ENCODE measurements at regions not wholly inside any gene's neighbourhood (a gene's known extent, or its start where the extent isn't known, plus 50 kb on each side); places are given as distances from the start of the nearest gene placed in this dataset.
"Not testable (repeated sequence)": the region's sequence is repeated elsewhere in the genome, so short reads cannot be mapped to it uniquely, and the experiment has no call there.

DNA sequence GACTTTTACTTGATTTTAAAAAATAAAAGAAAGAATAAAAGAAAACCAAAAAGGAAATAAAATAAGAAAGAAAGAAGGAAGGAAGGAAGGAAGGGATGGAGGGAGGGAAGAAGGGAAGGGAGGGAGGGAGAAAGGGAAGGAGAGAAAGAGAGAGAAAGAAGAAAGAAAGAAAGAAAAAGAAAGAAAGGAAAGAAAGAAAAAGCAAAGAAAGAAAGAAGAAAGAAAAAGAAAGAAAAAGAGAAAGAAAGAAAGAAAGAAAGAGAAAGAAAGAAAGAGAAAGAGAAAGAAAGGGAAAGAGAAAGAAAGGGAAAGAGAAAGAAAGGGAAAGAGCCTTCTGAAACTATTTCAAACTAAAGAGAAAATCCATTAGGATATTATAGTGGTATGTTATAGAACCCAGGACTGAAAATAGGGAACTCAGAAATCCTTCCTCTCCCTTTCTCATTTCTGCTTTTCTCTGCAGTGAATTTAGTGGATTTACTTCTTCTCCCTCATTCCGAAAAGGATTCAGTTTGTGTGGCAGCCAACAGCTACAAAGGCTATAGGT is 414.7 kb upstream of the CCNG1 start:
- ATAC-seq: no peak

DNA sequence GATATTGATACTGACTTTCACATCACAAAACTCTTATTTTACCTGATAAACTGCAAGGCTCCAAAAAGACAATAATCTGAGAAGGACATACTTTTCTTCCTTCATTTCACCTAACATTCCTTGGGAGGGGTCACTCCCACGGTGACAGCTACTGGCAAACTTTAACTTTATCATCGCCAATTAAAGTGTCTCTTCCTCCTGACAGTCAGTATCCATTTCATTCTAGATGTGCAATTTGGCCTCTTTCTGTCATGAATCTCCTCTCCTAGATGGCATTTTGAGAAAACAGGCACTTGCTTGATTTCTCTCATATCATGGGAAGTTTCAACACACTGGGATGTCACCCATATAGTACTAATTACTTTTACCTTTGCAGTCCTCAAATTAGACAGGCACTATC is 413.5 kb upstream of the CCNG1 start:
- no peak for ATAC-seq

DNA sequence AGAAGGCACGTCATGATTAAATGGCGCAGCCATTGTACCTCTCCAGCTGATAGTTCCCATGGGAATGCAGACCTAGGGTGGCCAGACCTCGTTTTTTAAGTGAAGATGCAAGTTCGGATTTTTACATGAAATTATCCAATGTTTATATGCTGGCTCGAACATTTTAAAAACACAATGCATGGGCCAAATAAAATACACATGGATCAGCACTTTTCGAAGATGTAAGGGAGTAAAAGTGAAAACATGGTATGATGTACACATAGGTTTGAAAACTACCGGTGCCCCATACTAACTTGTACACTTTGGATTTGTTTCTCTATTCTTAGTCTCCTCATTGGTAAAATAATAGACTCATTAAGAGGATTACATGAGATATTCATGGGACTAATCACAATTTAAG is 412.5 kb upstream of the CCNG1 start:
- ATAC-seq: no peak

DNA sequence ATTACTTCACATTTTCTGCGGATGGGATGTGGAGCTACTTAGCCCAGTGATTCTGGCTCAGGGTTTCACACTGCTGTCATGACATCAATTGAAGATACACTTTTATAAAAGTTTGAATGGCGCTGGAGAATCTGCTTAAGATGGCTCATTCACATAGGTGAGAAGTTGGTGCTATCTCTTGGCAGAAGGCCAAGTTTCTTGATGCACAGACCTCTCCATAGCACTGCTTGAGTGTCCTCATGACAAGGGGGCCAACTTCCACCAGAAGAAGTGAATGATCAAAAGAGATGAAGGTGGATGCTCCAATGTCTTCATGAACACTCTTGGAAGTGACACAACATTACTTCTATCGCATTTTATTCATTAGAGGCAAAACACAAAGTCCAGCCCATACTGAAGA is 403.7 kb upstream of the CCNG1 start:
- ATAC-seq: no peak

DNA sequence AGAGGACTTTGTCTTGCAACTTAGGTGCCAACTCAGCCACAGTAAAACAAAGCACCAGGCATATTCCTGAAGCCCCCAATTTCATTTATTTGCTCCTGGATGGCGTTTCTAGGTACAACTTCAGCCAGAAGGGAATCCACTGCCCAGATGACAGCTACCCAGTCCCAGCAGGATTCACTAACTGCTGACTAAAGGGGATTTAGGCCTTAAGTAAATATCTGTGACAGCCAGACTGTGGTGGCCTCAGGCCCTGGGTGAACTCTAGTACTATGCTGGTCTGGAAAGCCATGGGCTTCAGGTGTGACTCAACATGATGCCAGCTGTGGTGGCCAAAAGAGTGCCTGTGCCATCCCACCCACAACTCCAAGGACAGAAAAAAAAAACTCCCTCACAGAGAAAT is 396.1 kb upstream of the CCNG1 start:
- no peak for ATAC-seq

DNA sequence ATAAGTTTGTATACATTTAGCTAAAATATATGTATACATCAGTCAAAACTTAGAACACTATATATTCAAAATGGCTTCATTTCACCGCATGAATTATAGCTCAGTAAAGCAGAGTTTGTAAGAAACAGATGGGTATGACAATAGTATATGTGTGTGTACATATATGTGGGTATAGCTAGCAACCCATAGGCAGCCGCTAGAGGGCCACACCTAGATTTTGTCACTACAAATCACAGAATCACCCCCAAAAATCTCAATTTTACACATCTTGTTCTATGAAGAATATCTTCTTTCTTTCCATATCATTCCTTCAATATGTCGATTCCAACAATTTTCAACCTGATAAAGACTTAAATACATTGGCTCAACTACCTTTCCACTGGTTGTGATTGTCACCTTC is 357.8 kb upstream of the CCNG1 start:
- ATAC-seq: no peak

DNA sequence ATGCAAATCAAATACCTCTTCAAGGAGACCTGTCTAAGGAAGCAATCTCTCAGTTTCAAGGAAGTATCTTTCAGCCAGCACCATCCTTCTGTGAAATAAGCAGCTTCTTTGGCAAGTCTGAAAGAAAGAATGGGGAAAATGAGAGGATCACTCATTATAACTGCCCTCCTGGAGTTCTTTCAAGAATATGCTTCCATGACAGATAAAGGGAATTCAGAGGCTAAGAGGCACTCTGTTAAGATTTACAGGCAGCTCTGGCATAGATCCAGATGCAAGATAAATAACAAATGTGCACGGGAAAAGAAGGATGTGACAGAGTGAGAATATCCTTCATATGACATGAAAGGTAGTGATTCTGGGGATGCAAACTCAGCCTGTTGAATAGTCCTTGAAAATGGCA is 348.2 kb upstream of the CCNG1 start:
- no peak for ATAC-seq

DNA sequence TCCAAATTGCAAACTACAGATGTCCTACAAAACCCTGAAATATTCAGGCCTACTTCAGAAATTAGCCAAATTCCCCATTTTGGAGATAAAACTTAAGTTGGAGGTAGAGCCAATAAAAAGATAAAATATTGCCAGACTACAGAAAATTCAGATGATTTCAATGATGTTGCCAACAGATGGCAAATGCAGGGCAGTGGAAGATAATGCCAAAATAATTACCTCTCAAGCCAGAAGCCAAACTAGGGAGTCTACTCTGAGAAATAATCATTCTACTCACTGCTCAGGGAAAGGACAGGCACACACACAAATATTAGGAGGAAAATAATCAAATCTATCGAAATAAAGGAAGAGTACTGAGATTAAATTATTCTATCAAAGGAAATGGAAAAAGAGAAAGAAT is 347.5 kb upstream of the CCNG1 start:
- ATAC-seq: no peak

DNA sequence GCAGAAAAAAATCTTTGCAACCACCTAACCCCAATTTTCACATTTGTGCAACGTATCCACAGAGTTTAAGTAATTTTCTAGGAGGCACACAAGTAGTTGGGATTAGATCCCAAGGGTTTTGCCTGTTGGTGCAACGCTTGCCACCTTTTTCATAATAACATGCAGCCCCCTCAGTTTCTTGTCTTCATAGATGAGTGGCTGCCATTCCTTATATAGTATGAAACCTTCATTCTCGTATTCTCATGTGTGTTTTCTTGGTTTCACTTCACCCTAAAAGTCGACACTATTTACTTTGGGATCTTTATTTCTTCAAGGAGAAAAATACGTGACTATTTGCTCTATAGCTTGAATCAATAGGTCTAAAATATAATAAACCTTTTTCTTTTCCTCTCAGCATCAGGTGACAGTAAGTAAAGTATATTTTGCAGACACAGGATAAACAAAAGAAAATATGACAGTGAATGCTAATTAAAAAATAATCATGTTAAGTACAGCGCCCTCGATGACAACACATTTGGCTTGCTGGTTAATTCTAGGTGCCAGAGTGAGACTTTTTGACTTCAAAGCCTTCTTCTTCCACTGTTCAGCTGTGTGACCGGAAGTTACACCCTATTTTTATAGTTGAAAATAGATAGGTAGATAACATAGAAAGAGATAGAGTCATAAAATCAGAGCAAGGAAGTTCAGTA is 342.8 kb upstream of the CCNG1 start:
- no peak for ATAC-seq

DNA sequence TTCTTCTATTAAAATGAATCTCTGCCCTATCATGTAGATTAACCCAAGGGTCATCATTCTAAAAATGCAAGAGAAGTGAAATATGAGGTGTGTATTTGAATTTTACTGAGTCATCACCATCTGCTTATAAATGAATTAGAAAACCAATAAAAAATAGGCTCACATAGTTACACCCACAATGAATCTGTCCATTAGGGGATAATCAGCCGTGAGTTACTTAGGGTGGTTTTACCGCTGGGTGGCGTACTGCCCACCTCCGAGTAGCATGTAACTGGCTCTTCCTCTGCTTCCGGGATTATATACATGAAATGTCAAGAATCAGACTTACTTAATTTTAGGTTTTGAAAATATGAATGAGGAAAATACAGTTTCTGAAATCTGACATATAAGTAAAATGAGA is 332.9 kb upstream of the CCNG1 start:
- ATAC-seq: no peak

DNA sequence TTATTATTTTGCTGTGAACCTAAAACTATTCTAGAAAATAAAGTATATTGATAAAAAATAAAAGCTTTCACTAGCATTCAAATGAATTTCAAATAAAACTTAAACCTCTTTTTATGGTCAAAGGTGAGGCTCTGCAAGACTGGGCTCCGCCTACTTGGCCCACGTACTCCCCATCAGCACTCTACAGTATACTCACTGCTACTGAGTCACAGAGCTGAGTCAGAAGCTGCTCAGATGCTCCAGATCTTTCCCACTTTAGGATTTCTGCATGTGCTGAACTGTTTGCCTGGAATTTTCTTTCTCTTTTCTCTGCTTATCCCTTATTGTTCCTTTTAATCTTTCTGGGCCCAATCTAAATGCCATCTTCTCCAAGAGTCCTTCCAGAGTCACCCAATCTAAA is 331.9 kb upstream of the CCNG1 start:
- ATAC-seq: no peak

DNA sequence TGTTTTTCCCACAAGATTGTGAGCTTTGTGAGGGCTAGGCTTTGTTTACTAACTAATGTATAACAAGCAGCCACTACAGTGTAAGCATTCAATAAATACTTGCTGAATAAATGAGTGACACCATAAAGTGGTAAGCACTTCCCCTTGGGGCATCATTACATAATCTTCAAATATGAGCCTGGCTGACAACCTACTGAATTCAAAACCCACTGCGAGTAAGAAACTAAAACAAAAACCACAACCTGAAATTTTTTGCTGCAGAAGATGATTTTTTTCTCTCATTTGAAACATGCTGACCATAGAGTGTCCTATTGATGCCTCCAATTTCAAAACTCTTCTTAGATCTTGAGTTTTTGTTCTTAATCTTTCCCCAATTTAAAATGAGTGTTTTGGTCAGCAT is 331.3 kb upstream of the CCNG1 start:
- ATAC-seq: no peak

DNA sequence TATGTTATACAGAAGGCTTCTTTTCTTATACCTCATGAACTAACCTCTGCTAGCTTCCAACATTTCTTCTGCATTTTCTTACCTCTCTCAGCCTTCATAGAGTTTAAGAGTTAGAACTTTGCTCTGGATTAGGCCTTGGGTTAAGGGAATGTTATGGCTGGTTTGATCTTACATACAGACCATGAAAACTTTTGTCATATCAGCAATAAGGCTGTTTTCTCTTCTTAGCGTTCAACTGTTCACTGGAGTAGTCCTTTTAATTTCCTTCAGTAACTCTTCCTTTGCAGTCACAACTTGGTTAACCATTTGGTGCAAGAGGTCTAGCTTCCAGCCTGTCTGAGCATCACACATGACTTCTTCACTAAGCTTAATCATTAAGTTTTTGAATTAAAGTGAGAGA is 329.0 kb upstream of the CCNG1 start:
- ATAC-seq: no peak

DNA sequence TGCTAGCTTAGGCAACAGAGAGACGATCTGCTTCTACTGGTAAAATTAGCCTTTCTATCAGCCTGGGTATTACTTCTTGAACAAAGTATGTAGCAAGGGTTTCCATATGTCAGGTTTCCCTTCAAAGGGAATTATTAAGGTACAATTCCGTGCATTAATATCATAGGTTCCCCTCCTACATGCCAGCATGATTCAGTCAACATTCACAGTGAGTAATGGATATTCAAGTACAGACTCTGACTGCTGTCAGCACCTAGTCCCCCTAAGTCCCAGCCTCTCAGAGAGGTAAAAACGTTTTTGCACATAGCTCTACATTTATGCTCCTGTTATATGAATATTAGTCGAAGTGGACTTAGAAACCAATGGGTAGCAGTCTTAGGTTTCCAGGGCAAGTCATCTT is 322.4 kb upstream of the CCNG1 start:
- no peak for ATAC-seq

DNA sequence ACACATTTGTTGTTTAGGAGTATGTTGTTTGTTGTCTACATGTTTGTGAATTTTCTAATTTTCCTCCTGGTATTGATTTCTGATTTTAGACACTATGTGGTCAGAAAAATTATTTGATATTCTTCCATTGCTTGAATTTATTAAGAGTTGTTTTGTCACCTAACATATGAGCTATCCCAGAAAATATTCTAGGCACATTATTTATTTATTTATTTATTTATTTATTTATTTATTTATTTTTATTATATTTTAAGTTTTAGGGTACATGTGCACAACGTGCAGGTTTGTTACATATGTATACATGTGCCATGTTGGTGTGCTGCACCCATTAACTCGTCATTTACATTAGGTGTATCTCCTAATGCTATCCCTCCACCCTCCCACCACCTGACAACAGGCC is 320.8 kb upstream of the CCNG1 start:
- not testable (repeated sequence) for ATAC-seq

DNA sequence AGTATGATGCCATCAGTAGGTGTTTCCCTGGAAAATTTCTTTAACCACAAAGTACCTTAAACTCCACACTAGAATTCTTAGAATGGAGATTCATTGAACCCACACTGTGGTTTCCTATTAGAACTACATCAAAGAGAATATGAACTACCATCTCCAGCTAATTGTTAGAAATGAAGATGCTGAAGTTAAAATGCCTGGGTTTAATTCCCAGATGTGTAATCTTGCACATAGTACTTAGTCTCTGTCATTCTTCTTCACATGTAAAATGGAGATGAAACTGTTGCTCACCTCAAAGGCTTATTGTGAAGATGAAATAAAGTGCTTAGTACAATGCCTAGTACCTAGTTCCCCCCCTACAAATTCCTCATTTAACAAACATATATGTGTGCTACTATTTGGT is 303.3 kb upstream of the CCNG1 start:
- ATAC-seq: no peak

DNA sequence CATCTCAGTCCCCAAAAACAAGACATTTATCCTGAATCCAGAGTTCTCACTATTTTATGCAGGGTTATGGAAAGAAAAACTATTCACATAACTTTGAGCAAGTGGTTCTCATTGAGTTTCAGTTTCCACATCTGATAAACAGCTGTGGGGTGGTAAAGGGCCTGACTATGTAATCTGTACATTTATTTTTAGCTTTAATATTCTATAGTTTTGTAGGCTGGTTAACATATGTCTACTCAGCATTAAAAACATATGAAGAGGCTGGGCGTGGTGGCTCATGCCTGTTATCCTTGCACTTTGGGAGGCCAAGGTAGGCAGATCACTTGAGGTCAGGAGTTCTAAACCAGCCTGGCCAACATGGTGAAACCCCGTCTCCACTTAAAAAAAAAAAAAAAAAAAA is 301.5 kb upstream of the CCNG1 start:
- ATAC-seq: no peak

DNA sequence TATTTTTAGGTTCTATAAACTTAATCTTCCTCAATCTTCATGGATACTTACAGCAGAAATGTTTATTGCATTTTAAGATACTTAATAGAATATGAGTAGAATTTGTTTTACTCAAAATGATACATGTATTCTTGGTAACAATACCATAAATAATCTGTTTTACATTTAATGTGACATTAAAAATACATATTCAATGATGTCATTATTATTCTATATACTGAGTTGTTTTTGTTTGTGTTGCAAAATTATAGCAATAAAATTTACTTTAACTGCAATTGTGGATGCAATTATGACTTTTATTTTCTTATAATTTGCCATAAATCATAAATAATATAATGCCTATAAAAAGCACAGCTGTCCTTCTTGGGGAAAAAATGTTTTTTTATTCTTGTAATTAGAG is 275.9 kb upstream of the CCNG1 start:
- no peak for ATAC-seq

DNA sequence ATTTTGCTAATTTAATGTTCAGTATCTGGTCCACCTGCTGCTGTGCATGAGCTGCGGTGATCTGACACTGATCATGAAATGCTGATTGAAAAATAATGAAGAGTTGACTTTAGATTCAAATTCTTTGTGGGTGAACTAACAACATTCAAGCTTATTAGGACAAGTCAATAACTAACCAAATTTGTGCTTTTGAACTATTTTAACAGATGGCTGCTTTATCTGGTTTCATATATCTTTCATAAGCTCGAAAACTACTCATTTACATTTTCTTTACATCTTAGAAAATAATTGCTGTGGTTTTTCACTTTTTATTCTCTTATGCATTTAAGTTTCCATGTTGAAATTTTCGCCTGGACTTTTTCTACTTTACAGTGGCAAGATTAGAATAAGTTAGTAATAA is 274.8 kb upstream of the CCNG1 start:
- ATAC-seq: no peak

DNA sequence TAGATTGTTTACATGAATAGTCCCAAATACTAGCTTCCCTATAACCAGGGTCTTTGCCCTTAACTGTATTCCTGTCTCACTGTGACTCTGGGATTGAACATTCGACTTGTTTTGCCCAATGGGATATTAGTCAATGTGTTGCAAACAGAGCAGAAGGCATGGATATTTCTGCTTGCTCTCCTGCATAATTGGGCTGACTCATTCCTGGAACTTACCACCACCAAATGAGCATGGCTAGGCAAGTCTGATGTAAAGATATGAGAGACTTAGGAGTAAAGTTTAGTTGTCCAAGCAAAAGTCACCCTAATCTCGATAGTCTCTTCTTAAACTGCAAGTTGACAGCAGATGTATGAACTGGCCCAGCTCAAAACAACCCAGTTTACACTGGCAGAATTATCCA is 273.5 kb upstream of the CCNG1 start:
- ATAC-seq: no peak

DNA sequence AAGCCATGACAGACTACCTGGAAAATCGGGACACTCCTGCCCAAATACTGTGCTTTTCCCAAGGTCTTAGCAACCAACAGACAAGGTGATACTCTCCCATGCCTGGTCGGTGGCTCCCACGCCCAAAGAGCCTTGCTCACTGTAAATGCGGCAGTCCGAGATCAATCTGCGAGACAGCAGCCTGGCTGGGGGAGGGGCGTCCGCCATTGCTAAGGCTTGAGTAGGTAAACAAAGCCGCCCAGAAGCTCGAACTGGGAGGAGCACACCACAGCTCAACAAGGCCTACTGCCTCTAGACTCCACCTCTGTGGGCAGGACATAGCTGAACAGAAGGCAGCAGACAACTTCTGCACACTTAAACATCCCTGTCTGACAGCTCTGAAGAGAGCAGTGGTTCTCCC is 272.1 kb upstream of the CCNG1 start:
- ATAC-seq: no peak

DNA sequence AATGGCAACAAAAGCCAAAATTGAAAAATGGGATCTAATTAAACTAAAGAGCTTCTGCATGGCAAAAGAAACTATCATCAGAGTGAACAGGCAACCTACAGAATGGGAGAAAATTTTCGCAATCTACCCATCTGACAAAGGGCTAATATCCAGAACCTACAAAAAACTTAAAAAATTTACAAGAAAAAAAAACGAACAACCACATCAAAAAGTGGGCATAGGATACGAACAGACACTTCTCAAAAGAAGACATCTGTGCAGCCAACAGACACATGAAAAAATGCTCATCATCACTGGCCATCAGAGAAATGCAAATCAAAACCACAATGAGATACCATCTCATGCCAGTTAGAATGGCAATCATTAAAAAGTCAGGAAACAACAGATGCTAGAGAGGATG is 267.2 kb upstream of the CCNG1 start:
- ATAC-seq: not testable (repeated sequence)

DNA sequence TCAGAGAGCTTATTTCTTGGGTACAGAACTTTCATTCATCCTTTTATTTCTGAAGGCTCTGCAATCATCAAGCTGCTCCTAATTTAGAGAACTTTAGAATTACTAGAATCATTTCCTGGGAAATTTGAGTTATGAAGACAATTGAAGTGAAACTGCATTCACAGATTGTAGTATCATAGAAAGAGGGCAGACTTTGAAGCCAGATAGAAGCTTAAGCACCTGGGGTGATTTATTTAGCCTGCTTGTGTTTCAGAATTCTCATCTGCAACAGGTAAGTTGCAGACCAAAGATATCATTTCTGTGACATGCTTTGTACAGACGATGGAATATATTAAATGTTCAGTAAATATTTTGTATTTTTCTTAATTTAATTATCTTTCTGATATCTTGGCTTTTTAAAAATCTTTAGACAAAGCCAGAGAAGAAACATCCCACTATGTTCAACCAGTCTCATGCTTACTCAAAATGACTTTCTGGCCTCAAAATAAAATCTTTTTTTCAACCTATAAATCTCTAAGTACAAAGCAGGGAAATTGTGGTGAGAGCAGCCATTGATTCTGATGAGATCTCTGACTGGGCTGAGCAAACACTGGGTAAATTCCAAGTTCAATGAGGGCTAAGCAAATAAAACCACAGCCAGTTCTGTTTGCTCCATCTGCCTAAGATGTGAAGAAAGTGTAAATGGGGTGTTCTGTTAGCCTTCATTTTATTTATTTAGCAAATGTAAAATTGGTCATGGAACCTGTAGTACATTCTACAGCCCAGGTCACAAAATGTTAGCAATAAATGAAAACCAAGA is 264.7 kb upstream of the CCNG1 start:
- no peak for ATAC-seq

DNA sequence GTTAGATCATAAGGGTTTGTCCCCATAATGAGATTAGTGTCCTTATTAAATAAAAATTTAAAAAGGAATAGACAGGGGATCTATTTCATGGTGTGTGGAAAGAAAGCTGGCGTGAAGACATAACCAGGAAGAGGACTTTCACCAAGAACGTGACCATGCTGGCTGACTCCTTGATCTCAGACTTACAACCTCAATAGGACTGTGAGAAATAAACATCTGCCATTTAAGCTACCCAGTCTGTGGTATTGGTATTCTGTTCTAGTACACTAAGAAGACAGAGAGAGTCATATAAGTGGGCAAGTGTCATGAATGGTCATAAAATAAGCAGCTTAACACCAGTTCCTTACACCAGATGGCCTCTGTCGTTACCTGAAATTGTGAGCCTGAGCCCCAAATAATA is 259.4 kb upstream of the CCNG1 start:
- no peak for ATAC-seq
